ENCODE measurements at regions not wholly inside any gene's neighbourhood (a gene's known extent, or its start where the extent isn't known, plus 50 kb on each side); places are given as distances from the start of the nearest gene placed in this dataset.

- Histone ChIP-seq H3K4me3 (ENCODE audit: low read length) (no peak overlapping the region), H3K36me3 (ENCODE audit: control insufficient read depth in 2 of 3, insufficient read depth in 3 of 3, low read length in 3 of 3) (no peaks in the 10 kb centered on the region), H3K27me3 (ENCODE audit: control insufficient read depth in 2 of 2, insufficient read depth in 2 of 2, low read length in 2 of 2) (no peaks in the 10 kb centered on the region), H3K27ac (ENCODE audit: low read depth, low read length) (no peak overlapping the region), H3K4me1 (ENCODE audit: control insufficient read depth in 2 of 2, insufficient read depth in 2 of 2, low read length in 2 of 2) (peaks cover 5 to 7% of the 10 kb centered on the region in 2 donors), H3K9me3 (ENCODE audit: control insufficient read depth in 2 of 3, low read length in 3 of 3) (no peaks in the 10 kb centered on the region)
- H3K4me1 Mint-ChIP-seq = peaks cover 11 to 23% (median 14%) of the 10 kb centered on the region in 7 donors
- CTCF ChIA-PET = no interaction called here
- no peak for ATAC-seq
- POLR2A ChIA-PET = interaction anchor here (0.7 kb wide), 1 partner anchor 988 kb away, joined by 6 read pairs; no protein-coding TSS in a partner anchor
- peak overlapping the region in 2 of 9 donors; percentile 90 to 96 for H3K27ac Mint-ChIP-seq
- intact Hi-C loops (cut with micrococcal nuclease) = loop anchor here in 1 of 2 donors (2.0 kb wide), 1 partner anchor 881 kb away; the partner anchor contains the start of gene MTMR10
- peaks cover 0 to 7% (median 2%) of the 10 kb centered on the region in 11 donors for H3K9me3 Mint-ChIP-seq
- DNase-seq = no peak
- H3K27me3 Mint-ChIP-seq = peaks cover 8 to 59% (median 11%) of the 10 kb centered on the region in 5 donors
- H3K36me3 Mint-ChIP-seq = peaks cover 0 to 6% (median 0%) of the 10 kb centered on the region in 5 donors
- H3K4me3 Mint-ChIP-seq = peak overlapping the region in 9 of 10 donors; percentile 51 to 98 (median 71)
Observed at GRCh38 chr15:31871887-31872281, 158.4 kb upstream of the CHRNA7 start.

- Histone ChIP-seq H3K27ac (ENCODE audit: low read depth, low read length) (no peak overlapping the region), H3K36me3 (ENCODE audit: control insufficient read depth in 2 of 3, insufficient read depth in 3 of 3, low read length in 3 of 3) (no peaks in the 10 kb centered on the region), H3K4me1 (ENCODE audit: control insufficient read depth in 2 of 2, insufficient read depth in 2 of 2, low read length in 2 of 2) (no peaks in the 10 kb centered on the region), H3K9me3 (ENCODE audit: control insufficient read depth in 2 of 3, low read length in 3 of 3) (no peaks in the 10 kb centered on the region), H3K4me3 (ENCODE audit: low read length) (no peak overlapping the region), H3K27me3 (ENCODE audit: control insufficient read depth in 2 of 2, insufficient read depth in 2 of 2, low read length in 2 of 2) (peaks cover 0 to 6% of the 10 kb centered on the region in 2 donors)
- H3K27me3 Mint-ChIP-seq = peaks cover 27 to 59% (median 50%) of the 10 kb centered on the region in 5 donors
- no peaks in the 10 kb centered on the region for H3K4me1 Mint-ChIP-seq
- intact Hi-C loops (cut with micrococcal nuclease) = no loop called here
- DNase-seq = no peak
- no peak for ATAC-seq
- POLR2A ChIA-PET = no interaction called here
- no peaks in the 10 kb centered on the region for H3K36me3 Mint-ChIP-seq
- no peak overlapping the region for H3K27ac Mint-ChIP-seq
- peaks cover 0 to 7% (median 0%) of the 10 kb centered on the region in 11 donors for H3K9me3 Mint-ChIP-seq
- CTCF ChIA-PET = no interaction called here
- H3K4me3 Mint-ChIP-seq = peak overlapping the region in 1 of 10 donors; percentile 17
Observed at GRCh38 chr15:31887246-31887645, 143.1 kb upstream of the CHRNA7 start.

GRCh38 chr15:31892513-31892912 lies 137.8 kb upstream of the CHRNA7 start:
- Mint-ChIP-seq H3K27ac (no peak overlapping the region), H3K36me3 (no peaks in the 10 kb centered on the region), H3K4me3 (no peak overlapping the region), H3K9me3 (peaks cover 0 to 12% (median 1%) of the 10 kb centered on the region in 11 donors), H3K27me3 (peaks cover 15 to 70% (median 44%) of the 10 kb centered on the region in 5 donors), H3K4me1 (no peaks in the 10 kb centered on the region)
- POLR2A ChIA-PET = no interaction called here
- CTCF ChIA-PET = no interaction called here
- ATAC-seq (no peak), DNase-seq (no peak)
- no peak overlapping the region for H3K4me3 ChIP-seq (ENCODE audit: low read length)
- peaks cover 0 to 10% of the 10 kb centered on the region in 2 donors for H3K27me3 ChIP-seq (ENCODE audit: control insufficient read depth in 2 of 2, insufficient read depth in 2 of 2, low read length in 2 of 2)
- no peaks in the 10 kb centered on the region for H3K9me3 ChIP-seq (ENCODE audit: control insufficient read depth in 2 of 3, low read length in 3 of 3)
- H3K36me3 ChIP-seq (ENCODE audit: control insufficient read depth in 2 of 3, insufficient read depth in 3 of 3, low read length in 3 of 3) = no peaks in the 10 kb centered on the region
- intact Hi-C loops (cut with micrococcal nuclease) = no loop called here
- H3K27ac ChIP-seq (ENCODE audit: low read depth, low read length) = no peak overlapping the region
- H3K4me1 ChIP-seq (ENCODE audit: control insufficient read depth in 2 of 2, insufficient read depth in 2 of 2, low read length in 2 of 2) = no peaks in the 10 kb centered on the region

GRCh38 chr15:31893780-31894179 lies 136.5 kb upstream of the CHRNA7 start:
- ATAC-seq = no peak
- H3K4me3 Mint-ChIP-seq = no peak overlapping the region
- no peaks in the 10 kb centered on the region for H3K4me1 ChIP-seq (ENCODE audit: control insufficient read depth in 2 of 2, insufficient read depth in 2 of 2, low read length in 2 of 2)
- DNase-seq = no peak
- H3K36me3 ChIP-seq (ENCODE audit: control insufficient read depth in 2 of 3, insufficient read depth in 3 of 3, low read length in 3 of 3) = no peaks in the 10 kb centered on the region
- intact Hi-C loops (cut with micrococcal nuclease) = no loop called here
- peaks cover 0 to 10% of the 10 kb centered on the region in 2 donors for H3K27me3 ChIP-seq (ENCODE audit: control insufficient read depth in 2 of 2, insufficient read depth in 2 of 2, low read length in 2 of 2)
- peaks cover 0 to 5% (median 0%) of the 10 kb centered on the region in 3 experiments for H3K9me3 ChIP-seq (ENCODE audit: control insufficient read depth in 2 of 3, low read length in 3 of 3)
- H3K9me3 Mint-ChIP-seq = peaks cover 0 to 22% (median 6%) of the 10 kb centered on the region in 11 donors
- CTCF ChIA-PET = no interaction called here
- no peak overlapping the region for H3K4me3 ChIP-seq (ENCODE audit: low read length)
- no peak overlapping the region for H3K27ac Mint-ChIP-seq
- H3K4me1 Mint-ChIP-seq = no peaks in the 10 kb centered on the region
- peaks cover 0 to 3% (median 0%) of the 10 kb centered on the region in 5 donors for H3K36me3 Mint-ChIP-seq
- H3K27me3 Mint-ChIP-seq = peaks cover 7 to 57% (median 33%) of the 10 kb centered on the region in 5 donors
- POLR2A ChIA-PET = no interaction called here
- H3K27ac ChIP-seq (ENCODE audit: low read depth, low read length) = no peak overlapping the region

GRCh38 chr15:31897746-31898145 lies 132.6 kb upstream of the CHRNA7 start:
- H3K9me3 Mint-ChIP-seq = peaks cover 0 to 40% (median 11%) of the 10 kb centered on the region in 11 donors
- intact Hi-C loops (cut with micrococcal nuclease) = no loop called here
- Histone ChIP-seq H3K27ac (ENCODE audit: low read depth, low read length) (no peak overlapping the region), H3K36me3 (ENCODE audit: control insufficient read depth in 2 of 3, insufficient read depth in 3 of 3, low read length in 3 of 3) (no peaks in the 10 kb centered on the region), H3K27me3 (ENCODE audit: control insufficient read depth in 2 of 2, insufficient read depth in 2 of 2, low read length in 2 of 2) (peaks cover 0 to 4% of the 10 kb centered on the region in 2 donors), H3K4me3 (ENCODE audit: low read length) (no peak overlapping the region), H3K4me1 (ENCODE audit: control insufficient read depth in 2 of 2, insufficient read depth in 2 of 2, low read length in 2 of 2) (no peaks in the 10 kb centered on the region), H3K9me3 (ENCODE audit: control insufficient read depth in 2 of 3, low read length in 3 of 3) (peaks cover 0 to 6% (median 0%) of the 10 kb centered on the region in 3 experiments)
- no peak overlapping the region for H3K4me3 Mint-ChIP-seq
- peaks cover 0 to 43% (median 26%) of the 10 kb centered on the region in 5 donors for H3K27me3 Mint-ChIP-seq
- H3K4me1 Mint-ChIP-seq = no peaks in the 10 kb centered on the region
- no peak overlapping the region for H3K27ac Mint-ChIP-seq
- ATAC-seq = no peak
- ChIA-PET POLR2A (no interaction called here), CTCF (no interaction called here)
- no peak for DNase-seq
- H3K36me3 Mint-ChIP-seq = peaks cover 0 to 4% (median 3%) of the 10 kb centered on the region in 5 donors

GRCh38 chr15:31901501-31901900 lies 128.8 kb upstream of the CHRNA7 start:
- H3K27ac ChIP-seq (ENCODE audit: low read depth, low read length) = no peak overlapping the region
- H3K9me3 Mint-ChIP-seq = peaks cover 0 to 36% (median 11%) of the 10 kb centered on the region in 11 donors
- H3K27me3 ChIP-seq (ENCODE audit: control insufficient read depth in 2 of 2, insufficient read depth in 2 of 2, low read length in 2 of 2) = no peaks in the 10 kb centered on the region
- H3K9me3 ChIP-seq (ENCODE audit: control insufficient read depth in 2 of 3, low read length in 3 of 3) = peaks cover 0 to 6% (median 0%) of the 10 kb centered on the region in 3 experiments
- intact Hi-C loops (cut with micrococcal nuclease) = no loop called here
- DNase-seq (no peak), ATAC-seq (no peak)
- no peak overlapping the region for H3K4me3 Mint-ChIP-seq
- H3K27ac Mint-ChIP-seq = no peak overlapping the region
- CTCF ChIA-PET = no interaction called here
- no peak overlapping the region for H3K4me3 ChIP-seq (ENCODE audit: low read length)
- H3K36me3 ChIP-seq (ENCODE audit: control insufficient read depth in 2 of 3, insufficient read depth in 3 of 3, low read length in 3 of 3) = no peaks in the 10 kb centered on the region
- H3K4me1 Mint-ChIP-seq = peaks cover 0 to 4% (median 0%) of the 10 kb centered on the region in 7 donors
- no peaks in the 10 kb centered on the region for H3K4me1 ChIP-seq (ENCODE audit: control insufficient read depth in 2 of 2, insufficient read depth in 2 of 2, low read length in 2 of 2)
- H3K36me3 Mint-ChIP-seq = peaks cover 0 to 4% (median 3%) of the 10 kb centered on the region in 5 donors
- H3K27me3 Mint-ChIP-seq = peaks cover 0 to 31% (median 22%) of the 10 kb centered on the region in 5 donors
- POLR2A ChIA-PET = no interaction called here

- ChIA-PET POLR2A (no interaction called here), CTCF (no interaction called here)
- no peaks in the 10 kb centered on the region for H3K9me3 ChIP-seq (ENCODE audit: control insufficient read depth in 2 of 3, low read length in 3 of 3)
- H3K4me3 ChIP-seq (ENCODE audit: low read length) = no peak overlapping the region
- no peaks in the 10 kb centered on the region for H3K27me3 ChIP-seq (ENCODE audit: control insufficient read depth in 2 of 2, insufficient read depth in 2 of 2, low read length in 2 of 2)
- no peak for DNase-seq
- ATAC-seq = no peak
- Mint-ChIP-seq H3K36me3 (peaks cover 0 to 2% (median 0%) of the 10 kb centered on the region in 5 donors), H3K9me3 (peaks cover 0 to 8% (median 1%) of the 10 kb centered on the region in 11 donors), H3K4me1 (peaks cover 0 to 4% (median 0%) of the 10 kb centered on the region in 7 donors), H3K27me3 (peaks cover 0 to 32% (median 17%) of the 10 kb centered on the region in 5 donors), H3K4me3 (peak overlapping the region in 1 of 10 donors; percentile 44), H3K27ac (no peak overlapping the region)
- H3K4me1 ChIP-seq (ENCODE audit: control insufficient read depth in 2 of 2, insufficient read depth in 2 of 2, low read length in 2 of 2) = no peaks in the 10 kb centered on the region
- intact Hi-C loops (cut with micrococcal nuclease) = no loop called here
- no peaks in the 10 kb centered on the region for H3K36me3 ChIP-seq (ENCODE audit: control insufficient read depth in 2 of 3, insufficient read depth in 3 of 3, low read length in 3 of 3)
- H3K27ac ChIP-seq (ENCODE audit: low read depth, low read length) = no peak overlapping the region
Observed at GRCh38 chr15:31905054-31905453, 125.3 kb upstream of the CHRNA7 start.
